ENCODE measurements at regions not wholly inside any gene's neighbourhood (a gene's known extent, or its start where the extent isn't known, plus 50 kb on each side); places are given as distances from the start of the nearest gene placed in this dataset.

GRCh38 chr13:22135446-22135845, 464.6 kb downstream of the FGF9 start:
- Histone ChIP-seq H3K27ac (ENCODE audit: low read depth, low read length) (no peak overlapping the region), H3K9ac (ENCODE audit: low read depth, low read length) (no peak overlapping the region), H3K9me3 (ENCODE audit: insufficient read depth, low read depth, low read length) (no peaks in the 10 kb centered on the region), H3K4me3 (ENCODE audit: low read length) (no peak overlapping the region), H3K27me3 (ENCODE audit: insufficient read depth, low read length) (no peaks in the 10 kb centered on the region), H3K36me3 (ENCODE audit: insufficient read depth, low read length) (no peaks in the 10 kb centered on the region), H3K4me1 (ENCODE audit: insufficient read depth, low read length) (peaks cover 7% of the 10 kb centered on the region; the same call in 1 of the 2 replicates)
- 84% methylated on average over 6 of the region's 6 CpGs for WGBS

GRCh38 chr13:22137361-22138050, 466.6 kb downstream of the FGF9 start:
- no peak overlapping the region for H3K4me3 ChIP-seq (ENCODE audit: low read length)
- no peaks in the 10 kb centered on the region for H3K36me3 ChIP-seq (ENCODE audit: insufficient read depth, low read length)
- H3K4me1 ChIP-seq (ENCODE audit: insufficient read depth, low read length) = peaks cover 7% of the 10 kb centered on the region; the same call in 1 of the 2 replicates
- no peaks in the 10 kb centered on the region for H3K9me3 ChIP-seq (ENCODE audit: insufficient read depth, low read depth, low read length)
- WGBS = 93% methylated on average over 4 of the region's 4 CpGs
- no peak overlapping the region for H3K27ac ChIP-seq (ENCODE audit: low read depth, low read length)
- no peak overlapping the region for H3K9ac ChIP-seq (ENCODE audit: low read depth, low read length)
- no peaks in the 10 kb centered on the region for H3K27me3 ChIP-seq (ENCODE audit: insufficient read depth, low read length)

GRCh38 chr13:22138947-22139346, 468.1 kb downstream of the FGF9 start:
- no peaks in the 10 kb centered on the region for H3K9me3 ChIP-seq (ENCODE audit: insufficient read depth, low read depth, low read length)
- 95% methylated on average over 8 of the region's 8 CpGs for WGBS

GRCh38 chr13:22141716-22142115, 470.8 kb downstream of the FGF9 start:
- H3K9me3 ChIP-seq (ENCODE audit: insufficient read depth, low read depth, low read length) = no peaks in the 10 kb centered on the region
- H3K27me3 ChIP-seq (ENCODE audit: insufficient read depth, low read length) = no peaks in the 10 kb centered on the region
- WGBS = 83% methylated on average over 1 of the region's 1 CpG
- H3K4me1 ChIP-seq (ENCODE audit: insufficient read depth, low read length) = no peaks in the 10 kb centered on the region
- H3K4me3 ChIP-seq (ENCODE audit: low read length) = no peak overlapping the region
- H3K9ac ChIP-seq (ENCODE audit: low read depth, low read length) = no peak overlapping the region
- H3K27ac ChIP-seq (ENCODE audit: low read depth, low read length) = no peak overlapping the region
- no peaks in the 10 kb centered on the region for H3K36me3 ChIP-seq (ENCODE audit: insufficient read depth, low read length)

More at GRCh38 chr13:22138947-22139346, 468.1 kb downstream of the FGF9 start:
- H3K4me1 ChIP-seq (ENCODE audit: insufficient read depth, low read length) = peaks cover 7% of the 10 kb centered on the region; the same call in 1 of the 2 replicates
- H3K36me3 ChIP-seq (ENCODE audit: insufficient read depth, low read length) = no peaks in the 10 kb centered on the region
- no peak overlapping the region for H3K9ac ChIP-seq (ENCODE audit: low read depth, low read length)
- no peak overlapping the region for H3K4me3 ChIP-seq (ENCODE audit: low read length)
- no peak overlapping the region for H3K27ac ChIP-seq (ENCODE audit: low read depth, low read length)
- no peaks in the 10 kb centered on the region for H3K27me3 ChIP-seq (ENCODE audit: insufficient read depth, low read length)

GRCh38 chr13:22143671-22144070, 472.8 kb downstream of the FGF9 start:
- Histone ChIP-seq H3K4me1 (ENCODE audit: insufficient read depth, low read length) (no peaks in the 10 kb centered on the region), H3K36me3 (ENCODE audit: insufficient read depth, low read length) (no peaks in the 10 kb centered on the region), H3K4me3 (ENCODE audit: low read length) (no peak overlapping the region), H3K27me3 (ENCODE audit: insufficient read depth, low read length) (no peaks in the 10 kb centered on the region), H3K27ac (ENCODE audit: low read depth, low read length) (no peak overlapping the region), H3K9ac (ENCODE audit: low read depth, low read length) (no peak overlapping the region), H3K9me3 (ENCODE audit: insufficient read depth, low read depth, low read length) (no peaks in the 10 kb centered on the region)
- WGBS = 81% methylated on average over 1 of the region's 1 CpG

GRCh38 chr13:22144806-22145205, 473.9 kb downstream of the FGF9 start:
- H3K9me3 ChIP-seq (ENCODE audit: insufficient read depth, low read depth, low read length) = no peaks in the 10 kb centered on the region
- H3K4me3 ChIP-seq (ENCODE audit: low read length) = no peak overlapping the region
- no peak overlapping the region for H3K27ac ChIP-seq (ENCODE audit: low read depth, low read length)
- H3K27me3 ChIP-seq (ENCODE audit: insufficient read depth, low read length) = no peaks in the 10 kb centered on the region
- 96% methylated on average over 2 of the region's 2 CpGs for whole genome bisulfite sequencing
- H3K36me3 ChIP-seq (ENCODE audit: insufficient read depth, low read length) = no peaks in the 10 kb centered on the region
- no peaks in the 10 kb centered on the region for H3K4me1 ChIP-seq (ENCODE audit: insufficient read depth, low read length)
- no peak overlapping the region for H3K9ac ChIP-seq (ENCODE audit: low read depth, low read length)

- Histone ChIP-seq H3K27me3 (ENCODE audit: insufficient read depth, low read length) (no peaks in the 10 kb centered on the region), H3K4me3 (ENCODE audit: low read length) (no peak overlapping the region), H3K27ac (ENCODE audit: low read depth, low read length) (no peak overlapping the region), H3K9ac (ENCODE audit: low read depth, low read length) (no peak overlapping the region), H3K9me3 (ENCODE audit: insufficient read depth, low read depth, low read length) (no peaks in the 10 kb centered on the region), H3K4me1 (ENCODE audit: insufficient read depth, low read length) (no peaks in the 10 kb centered on the region), H3K36me3 (ENCODE audit: insufficient read depth, low read length) (no peaks in the 10 kb centered on the region)
- 94% methylated on average over 3 of the region's 3 CpGs for WGBS
Measured at GRCh38 chr13:22148187-22148586, 477.3 kb downstream of the FGF9 start.

GRCh38 chr13:22152751-22153150, 481.9 kb downstream of the FGF9 start:
- no peaks in the 10 kb centered on the region for H3K4me1 ChIP-seq (ENCODE audit: insufficient read depth, low read length)
- H3K36me3 ChIP-seq (ENCODE audit: insufficient read depth, low read length) = no peaks in the 10 kb centered on the region
- no peak overlapping the region for H3K9ac ChIP-seq (ENCODE audit: low read depth, low read length)
- H3K27me3 ChIP-seq (ENCODE audit: insufficient read depth, low read length) = no peaks in the 10 kb centered on the region
- no peak overlapping the region for H3K27ac ChIP-seq (ENCODE audit: low read depth, low read length)
- H3K4me3 ChIP-seq (ENCODE audit: low read length) = no peak overlapping the region
- H3K9me3 ChIP-seq (ENCODE audit: insufficient read depth, low read depth, low read length) = no peaks in the 10 kb centered on the region
- WGBS = 100% methylated on average over 2 of the region's 2 CpGs

- no peak overlapping the region for H3K9ac ChIP-seq (ENCODE audit: low read depth, low read length)
- no peak overlapping the region for H3K27ac ChIP-seq (ENCODE audit: low read depth, low read length)
- no peaks in the 10 kb centered on the region for H3K27me3 ChIP-seq (ENCODE audit: insufficient read depth, low read length)
- H3K9me3 ChIP-seq (ENCODE audit: insufficient read depth, low read depth, low read length) = no peaks in the 10 kb centered on the region
- no peak overlapping the region for H3K4me3 ChIP-seq (ENCODE audit: low read length)
- whole genome bisulfite sequencing = 100% methylated on average over 1 of the region's 3 CpGs
- H3K36me3 ChIP-seq (ENCODE audit: insufficient read depth, low read length) = no peaks in the 10 kb centered on the region
- no peaks in the 10 kb centered on the region for H3K4me1 ChIP-seq (ENCODE audit: insufficient read depth, low read length)
Measured at GRCh38 chr13:22154041-22154440, 483.2 kb downstream of the FGF9 start.

GRCh38 chr13:22161871-22162270, 491.0 kb downstream of the FGF9 start:
- 96% methylated on average over 3 of the region's 3 CpGs for WGBS
- H3K4me3 ChIP-seq (ENCODE audit: low read length) = no peak overlapping the region
- no peaks in the 10 kb centered on the region for H3K4me1 ChIP-seq (ENCODE audit: insufficient read depth, low read length)
- no peaks in the 10 kb centered on the region for H3K36me3 ChIP-seq (ENCODE audit: insufficient read depth, low read length)
- no peak overlapping the region for H3K27ac ChIP-seq (ENCODE audit: low read depth, low read length)
- no peaks in the 10 kb centered on the region for H3K27me3 ChIP-seq (ENCODE audit: insufficient read depth, low read length)
- no peaks in the 10 kb centered on the region for H3K9me3 ChIP-seq (ENCODE audit: insufficient read depth, low read depth, low read length)
- H3K9ac ChIP-seq (ENCODE audit: low read depth, low read length) = no peak overlapping the region

GRCh38 chr13:22162889-22163288, 492.0 kb downstream of the FGF9 start:
- no peak overlapping the region for H3K9ac ChIP-seq (ENCODE audit: low read depth, low read length)
- no peaks in the 10 kb centered on the region for H3K27me3 ChIP-seq (ENCODE audit: insufficient read depth, low read length)
- no peak overlapping the region for H3K27ac ChIP-seq (ENCODE audit: low read depth, low read length)
- WGBS = 93% methylated on average over 1 of the region's 1 CpG
- H3K9me3 ChIP-seq (ENCODE audit: insufficient read depth, low read depth, low read length) = no peaks in the 10 kb centered on the region
- no peaks in the 10 kb centered on the region for H3K4me1 ChIP-seq (ENCODE audit: insufficient read depth, low read length)
- H3K36me3 ChIP-seq (ENCODE audit: insufficient read depth, low read length) = no peaks in the 10 kb centered on the region
- no peak overlapping the region for H3K4me3 ChIP-seq (ENCODE audit: low read length)
